C4-2B (cell line): ENCODE measurements at regions not wholly inside any gene's neighbourhood (a gene's known extent, or its start where the extent isn't known, plus 50 kb on each side); places are given as distances from the start of the nearest gene placed in this dataset.

ENCODE experiments used
- CTCF ChIP-seq: fragments of 450-650 bp; conservative IDR thresholded peaks from 2 replicates; pipeline ENCODE4 v1.5.1; 2017; ENCODE audit warnings: mild to moderate bottlenecking
- ZFX ChIP-seq: fragments of 450-650 bp; IDR thresholded peaks from 2 replicates; pipeline ENCODE4 v1.6.1; 2017

GRCh38 chr17:65364438-65364837 lies 197.0 kb downstream of the AXIN2 start:
- no peak for TF ChIP-seq CTCF
- no peak for TF ChIP-seq ZFX
